Hepatocyte (in vitro differentiated cells): ENCODE measurements at regions not wholly inside any gene's neighbourhood (a gene's known extent, or its start where the extent isn't known, plus 50 kb on each side); places are given as distances from the start of the nearest gene placed in this dataset.

ENCODE experiments used
- CTCF ChIP-seq: fragments of 200-600 bp; sonication (generic); IDR thresholded peaks from 2 replicates; pipeline ENCODE4 v1.5.1; 2016; ENCODE audit warnings: antibody characterized with exemption, mild to moderate bottlenecking; ENCODE audit not compliant: poor library complexity
- EZH2 ChIP-seq: fragments of 200-600 bp; sonication (generic); IDR thresholded peaks from 2 replicates; pipeline ENCODE4 v1.6.1; 2016; ENCODE audit warnings: antibody characterized with exemption, mild to moderate bottlenecking, borderline replicate concordance

DNA sequence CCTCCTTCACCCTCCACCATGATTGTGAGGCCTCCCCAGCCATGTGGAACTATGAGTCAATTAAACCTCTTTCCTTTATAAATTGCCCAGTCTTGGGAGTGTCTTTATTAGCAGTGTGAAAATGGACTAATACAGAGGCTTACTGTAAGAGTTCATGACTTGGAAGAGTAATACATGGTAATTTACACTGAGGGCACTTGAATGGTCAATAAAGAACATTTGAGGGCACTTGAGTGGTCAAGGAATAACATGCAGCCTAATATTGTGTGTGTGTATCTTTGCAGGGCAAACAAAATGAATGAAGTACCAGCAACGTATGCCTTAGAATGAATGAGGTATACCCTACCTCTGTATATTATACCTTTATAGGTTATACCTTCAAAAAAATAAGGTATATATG is 190.4 kb upstream of the SOX11 start:
- TF ChIP-seq CTCF (no peak), EZH2 (no peak)
